ENCODE measurements at regions not wholly inside any gene's neighbourhood (a gene's known extent, or its start where the extent isn't known, plus 50 kb on each side); places are given as distances from the start of the nearest gene placed in this dataset.

DNA sequence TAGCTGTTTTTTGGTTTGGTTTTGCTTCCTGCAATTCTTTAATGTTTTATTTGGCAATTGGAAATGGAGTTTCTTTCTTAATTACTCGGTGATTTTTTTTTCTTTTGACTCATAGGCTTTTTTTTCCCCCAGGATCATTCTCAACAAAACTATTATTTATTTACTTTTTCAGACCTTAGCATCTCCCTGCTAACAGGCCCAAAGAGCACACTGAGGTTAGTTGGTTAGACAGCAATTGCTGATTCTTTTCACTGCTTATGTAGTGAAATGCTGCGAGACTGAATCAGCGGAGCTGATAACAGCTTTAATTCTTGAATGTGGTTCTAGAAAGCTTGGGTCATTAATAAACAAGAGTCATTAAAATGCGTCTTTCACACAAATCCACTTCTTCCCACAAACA lies 79.1 kb upstream of the ZFP64 start:
- no peak for DNase-seq (ENCODE audit: low read depth in 2 of 2, low spot score in 1 of 2)

DNA sequence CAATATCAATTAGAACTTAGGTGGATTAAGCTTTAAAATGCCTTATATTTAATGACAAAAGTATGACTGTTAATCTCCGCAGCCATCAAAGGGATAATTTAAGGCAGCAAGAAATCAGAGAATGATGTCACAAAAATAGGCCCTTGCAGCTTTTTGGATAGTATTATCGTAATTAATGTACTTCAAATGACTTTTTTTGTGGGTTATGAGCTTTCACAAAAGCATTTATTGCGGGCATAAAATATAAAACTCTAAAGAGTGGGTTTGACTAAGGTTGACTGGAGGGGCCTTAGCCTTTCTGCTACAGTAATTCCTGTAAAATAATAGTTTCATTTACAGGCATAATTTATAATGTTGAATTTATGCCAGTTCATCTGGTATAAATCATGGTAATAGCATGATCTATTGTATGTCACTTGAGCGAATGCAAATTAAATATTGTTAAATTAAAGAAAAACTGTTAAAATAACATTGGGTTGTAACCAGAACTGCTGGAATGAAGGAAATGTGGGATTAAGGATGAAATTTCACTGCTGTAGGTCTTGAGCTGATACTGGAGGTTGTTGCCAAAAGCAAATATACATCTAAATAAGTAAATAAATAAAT lies 78.5 kb upstream of the ZFP64 start:
- DNase-seq (ENCODE audit: low read depth in 2 of 2, low spot score in 1 of 2), result no peak

- DNase-seq (ENCODE audit: low read depth in 2 of 2, low spot score in 1 of 2), result no peak
These were observed 77.7 kb upstream of the ZFP64 start for GRCh38 chr20:52269321-52269720.

DNA sequence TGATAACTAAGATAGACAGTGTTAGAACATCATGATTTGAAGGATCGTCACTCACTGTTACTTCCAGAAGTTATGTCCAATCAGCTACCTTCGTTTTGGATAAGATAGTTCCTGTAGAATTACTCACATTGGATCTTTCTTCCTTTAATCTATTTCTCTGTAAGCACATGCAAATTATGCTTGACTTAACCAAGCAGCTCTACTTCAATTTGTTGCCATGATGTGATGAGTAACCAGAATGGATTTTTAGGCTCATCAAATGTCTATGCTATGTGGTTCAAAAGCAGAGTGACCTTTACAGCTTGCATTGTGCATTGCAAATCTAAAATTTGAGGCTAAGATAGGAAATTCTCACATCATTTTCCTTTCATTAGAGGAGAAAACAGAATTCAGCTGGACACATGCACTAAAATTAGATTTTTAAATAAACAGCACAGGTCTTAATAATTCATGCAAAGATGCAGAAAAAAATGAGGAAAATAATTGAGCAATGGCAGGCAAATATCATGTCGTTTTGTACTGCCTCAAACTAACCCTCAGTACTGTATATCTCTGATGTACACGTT lies 76.7 kb upstream of the ZFP64 start:
- no peak for DNase-seq (ENCODE audit: low read depth in 2 of 2, low spot score in 1 of 2)

- no peak for DNase-seq (ENCODE audit: low read depth in 2 of 2, low spot score in 1 of 2)
These were observed 75.8 kb upstream of the ZFP64 start for GRCh38 chr20:52267418-52267817.

DNA sequence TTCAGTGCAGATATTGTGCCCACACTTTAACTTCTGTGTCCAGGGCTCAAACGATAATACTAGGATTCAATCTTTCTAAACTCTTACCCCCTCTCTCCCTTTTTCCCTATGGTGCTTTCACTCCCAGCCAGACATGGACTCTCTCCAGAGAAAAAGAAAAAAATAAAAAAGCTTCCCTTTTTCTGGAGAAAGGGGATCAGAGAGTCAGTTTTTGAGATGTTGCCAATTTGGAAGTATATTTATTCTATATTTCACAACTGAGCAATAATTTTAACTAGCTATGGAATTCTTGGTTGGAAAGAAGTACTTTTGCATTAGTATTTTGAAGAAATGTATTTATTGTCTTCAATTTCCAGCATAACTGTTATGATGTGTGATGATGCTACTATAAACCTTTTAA lies 72.2 kb upstream of the ZFP64 start:
- DNase-seq (ENCODE audit: low read depth in 2 of 2, low spot score in 1 of 2), result no peak

DNA sequence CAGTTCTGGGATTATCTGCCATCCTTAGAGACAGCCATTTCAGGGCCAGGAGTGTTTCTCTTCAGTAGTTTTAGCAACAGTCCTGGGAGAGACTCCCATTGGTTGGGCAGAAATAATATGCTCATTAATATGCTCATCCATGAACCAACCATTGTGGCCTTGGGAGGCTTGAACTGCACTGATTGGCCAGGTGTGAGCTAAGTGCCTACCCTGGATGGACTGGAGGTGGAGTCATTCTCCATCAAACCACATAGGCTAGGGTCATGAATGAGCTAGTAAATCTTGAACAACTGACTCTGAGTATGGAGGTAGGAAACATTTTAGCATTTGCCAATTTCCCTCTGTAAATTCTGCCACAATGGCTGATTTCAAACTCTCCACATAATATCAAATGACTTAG lies 70.2 kb upstream of the ZFP64 start:
- no peak for DNase-seq (ENCODE audit: low read depth in 2 of 2, low spot score in 1 of 2)

- no peak for DNase-seq (ENCODE audit: low read depth in 2 of 2, low spot score in 1 of 2)
These were observed 67.7 kb upstream of the ZFP64 start for GRCh38 chr20:52259295-52259694.

- DNase-seq (ENCODE audit: low read depth in 2 of 2, low spot score in 1 of 2), result no peak
These were observed 64.9 kb upstream of the ZFP64 start for GRCh38 chr20:52256454-52256853.

DNA sequence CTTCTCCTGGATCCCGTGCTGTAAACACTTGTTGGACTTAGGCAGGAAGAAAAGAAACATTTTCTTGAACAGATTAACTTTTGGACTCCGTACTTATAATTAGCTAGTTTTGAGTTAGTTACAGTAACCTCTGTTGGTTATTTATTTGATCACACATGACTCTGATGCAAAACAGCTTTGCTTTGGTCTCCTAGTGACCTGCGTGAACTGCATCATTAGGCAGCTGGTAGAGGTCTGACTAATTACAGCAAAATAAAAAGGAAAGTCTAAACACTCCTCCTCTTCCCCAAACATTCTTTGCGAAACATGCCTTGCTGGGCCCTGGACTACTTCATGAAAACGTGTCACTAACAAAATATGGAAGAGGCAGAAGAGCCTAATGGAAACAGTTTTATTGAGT lies 61.1 kb upstream of the ZFP64 start:
- no peak for DNase-seq (ENCODE audit: low read depth in 2 of 2, low spot score in 1 of 2)

- no peak for DNase-seq (ENCODE audit: low read depth in 2 of 2, low spot score in 1 of 2)
These were observed 60.2 kb upstream of the ZFP64 start for GRCh38 chr20:52251827-52252226.

GRCh38 chr20:52251136-52251700 lies 59.6 kb upstream of the ZFP64 start:
- no peak for DNase-seq (ENCODE audit: low read depth in 2 of 2, low spot score in 1 of 2)

GRCh38 chr20:52247548-52247947 lies 56.0 kb upstream of the ZFP64 start:
- DNase-seq (ENCODE audit: low read depth in 2 of 2, low spot score in 1 of 2), result no peak

DNA sequence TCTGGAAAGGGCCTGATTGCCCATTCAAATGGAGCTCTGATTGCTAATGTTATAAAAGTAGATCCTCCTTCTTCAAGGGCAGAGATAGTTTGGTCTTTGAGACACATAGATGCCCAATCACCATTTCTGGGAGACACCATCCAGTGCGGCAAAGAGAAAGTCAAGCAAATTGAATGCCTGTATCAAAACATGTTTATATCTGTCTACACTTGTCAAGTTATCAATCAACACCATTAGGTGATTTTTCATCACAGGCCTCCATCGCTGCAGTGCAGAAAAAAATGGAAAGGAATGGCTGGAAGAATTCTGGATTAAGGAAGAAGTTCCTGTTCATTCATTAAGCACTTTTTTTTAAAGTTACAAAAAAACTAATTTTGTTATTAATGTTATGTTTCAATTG lies 54.8 kb upstream of the ZFP64 start:
- no peak for DNase-seq (ENCODE audit: low read depth in 2 of 2, low spot score in 1 of 2)

DNA sequence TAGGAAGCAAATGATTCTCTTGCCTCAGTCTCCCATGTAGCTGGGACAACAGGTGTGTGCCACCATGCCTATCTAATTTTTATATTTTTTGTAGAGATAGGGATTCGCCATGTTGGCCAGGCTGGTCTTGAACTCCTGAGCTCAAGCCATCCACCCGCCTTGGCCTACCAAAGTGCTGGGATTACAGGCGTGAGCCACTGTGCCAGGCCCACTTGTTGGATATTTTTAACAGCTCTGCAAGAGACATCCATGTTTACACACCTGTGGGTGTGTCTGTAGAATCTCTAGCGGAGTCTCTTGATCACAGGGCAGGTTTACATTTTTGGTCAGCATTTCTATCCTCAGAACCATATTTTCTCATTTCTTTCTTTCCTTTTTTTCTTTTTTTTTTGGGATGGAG lies 53.1 kb upstream of the ZFP64 start:
- no peak for DNase-seq (ENCODE audit: low read depth in 2 of 2, low spot score in 1 of 2)

- DNase-seq (ENCODE audit: low read depth in 2 of 2, low spot score in 1 of 2), result no peak
These were observed 51.0 kb upstream of the ZFP64 start for GRCh38 chr20:52242237-52243230.
